Epithelial cell of esophagus (primary cell): ENCODE measurements at regions not wholly inside any gene's neighbourhood (a gene's known extent, or its start where the extent isn't known, plus 50 kb on each side); places are given as distances from the start of the nearest gene placed in this dataset.

Experiments
- DNase-seq: peaks from one replicate; pipeline ENCODE4 v3.0.0; 2010; ENCODE audit warnings: low read depth
- H3K4me3 ChIP-seq: 2 replicates; pipeline ENCODE4 v1.5.1; 2011; ENCODE audit warnings: mild to moderate bottlenecking, low read length, control low read depth
- CTCF ChIP-seq: IDR thresholded peaks from 2 replicates; pipeline ENCODE4 v1.5.1; 2011; ENCODE audit warnings: low read depth, mild to moderate bottlenecking, low read length, control low read depth, inconsistent platforms; ENCODE audit not compliant: insufficient read depth; ENCODE audit errors: missing control alignments

- no peak overlapping the region for H3K4me3 ChIP-seq
- TF ChIP-seq CTCF: no peak
- no peak for DNase-seq
Measured at GRCh38 chr2:120879431-120880295, 144.0 kb downstream of the GLI2 start.

- H3K4me3 ChIP-seq: no peak overlapping the region
- DNase-seq: no peak
- no peak for TF ChIP-seq CTCF
Measured at GRCh38 chr2:120880381-120880780, 144.7 kb downstream of the GLI2 start.

GRCh38 chr2:120881981-120882788 lies 146.5 kb downstream of the GLI2 start:
- no peak for TF ChIP-seq CTCF
- DNase-seq: no peak
- H3K4me3 ChIP-seq: no peak overlapping the region

- no peak for TF ChIP-seq CTCF
- no peak overlapping the region for H3K4me3 ChIP-seq
- DNase-seq: no peak
Measured at GRCh38 chr2:120883607-120884440, 148.2 kb downstream of the GLI2 start.

GRCh38 chr2:120884472-120885290 lies 149.0 kb downstream of the GLI2 start:
- no peak for TF ChIP-seq CTCF
- no peak overlapping the region for H3K4me3 ChIP-seq
- no peak for DNase-seq

GRCh38 chr2:120885321-120885720 lies 149.7 kb downstream of the GLI2 start:
- no peak for DNase-seq
- no peak overlapping the region for H3K4me3 ChIP-seq
- TF ChIP-seq CTCF: no peak
